WERI-Rb-1 (cell line): ENCODE measurements at regions not wholly inside any gene's neighbourhood (a gene's known extent, or its start where the extent isn't known, plus 50 kb on each side); places are given as distances from the start of the nearest gene placed in this dataset.

Experiments used
- DNase-seq: peaks from one replicate; pipeline ENCODE4 v3.0.0-alpha.2; 2020
- H3K27ac ChIP-seq: fragments of 250-450 bp; sonication (Bioruptor Pico); 2 replicates; pipeline ENCODE4 v1.5.1; 2020; ENCODE audit warnings: mild to moderate bottlenecking, moderate library complexity
- H3K27me3 ChIP-seq: fragments of 250-450 bp; sonication (Bioruptor Pico); 2 replicates; pipeline ENCODE4 v1.5.1; 2021; ENCODE audit warnings: mild to moderate bottlenecking, low read depth, moderate library complexity; ENCODE audit not compliant: insufficient read depth, severe bottlenecking
- H3K36me3 ChIP-seq: fragments of 250-450 bp; sonication (Bioruptor Pico); 2 replicates; pipeline ENCODE4 v1.5.1; 2020; ENCODE audit warnings: mild to moderate bottlenecking, moderate library complexity
- H3K4me3 ChIP-seq: 2 replicates; pipeline ENCODE4 v1.5.1; 2011; ENCODE audit warnings: low read depth, mild to moderate bottlenecking, control low read depth, low read length
- H3K9me3 ChIP-seq: fragments of 250-450 bp; sonication (Bioruptor Pico); 2 replicates; pipeline ENCODE4 v1.5.1; 2021; ENCODE audit warnings: mild to moderate bottlenecking, moderate library complexity; ENCODE audit not compliant: severe bottlenecking
- TF ChIP-seq, protein P1 (sequence below): IDR thresholded peaks from 2 replicates; pipeline ENCODE4 v1.5.1; 2011; ENCODE audit warnings: low read depth, mild to moderate bottlenecking, control low read depth, inconsistent platforms, low read length

DNA sequence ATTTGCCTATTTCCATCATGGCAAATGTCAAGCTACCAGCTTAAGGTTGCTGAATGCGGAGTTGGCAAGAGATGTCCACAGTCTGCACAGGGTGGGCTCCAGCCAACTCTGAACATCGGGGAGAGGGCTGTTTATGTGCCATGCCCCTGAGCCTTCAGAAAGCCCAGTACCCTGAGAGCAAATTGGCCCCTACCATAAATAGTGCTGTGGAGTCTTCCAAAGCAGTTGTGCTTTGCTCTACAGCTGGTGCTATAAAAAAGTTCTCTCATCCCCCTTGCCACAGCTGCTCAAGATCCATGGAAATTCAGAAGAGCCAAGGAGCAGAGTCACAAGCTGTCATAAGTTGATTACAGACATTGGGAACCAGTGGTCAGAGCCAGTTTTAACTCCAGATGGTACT, 85.6 kb upstream of the CLDN14 start:
- TF ChIP-seq, protein P1, sequence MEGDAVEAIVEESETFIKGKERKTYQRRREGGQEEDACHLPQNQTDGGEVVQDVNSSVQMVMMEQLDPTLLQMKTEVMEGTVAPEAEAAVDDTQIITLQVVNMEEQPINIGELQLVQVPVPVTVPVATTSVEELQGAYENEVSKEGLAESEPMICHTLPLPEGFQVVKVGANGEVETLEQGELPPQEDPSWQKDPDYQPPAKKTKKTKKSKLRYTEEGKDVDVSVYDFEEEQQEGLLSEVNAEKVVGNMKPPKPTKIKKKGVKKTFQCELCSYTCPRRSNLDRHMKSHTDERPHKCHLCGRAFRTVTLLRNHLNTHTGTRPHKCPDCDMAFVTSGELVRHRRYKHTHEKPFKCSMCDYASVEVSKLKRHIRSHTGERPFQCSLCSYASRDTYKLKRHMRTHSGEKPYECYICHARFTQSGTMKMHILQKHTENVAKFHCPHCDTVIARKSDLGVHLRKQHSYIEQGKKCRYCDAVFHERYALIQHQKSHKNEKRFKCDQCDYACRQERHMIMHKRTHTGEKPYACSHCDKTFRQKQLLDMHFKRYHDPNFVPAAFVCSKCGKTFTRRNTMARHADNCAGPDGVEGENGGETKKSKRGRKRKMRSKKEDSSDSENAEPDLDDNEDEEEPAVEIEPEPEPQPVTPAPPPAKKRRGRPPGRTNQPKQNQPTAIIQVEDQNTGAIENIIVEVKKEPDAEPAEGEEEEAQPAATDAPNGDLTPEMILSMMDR = no peak
- Histone ChIP-seq H3K4me3 (no peak overlapping the region), H3K36me3 (no peaks in the 10 kb centered on the region), H3K27ac (no peak overlapping the region), H3K9me3 (peaks cover 10% of the 10 kb centered on the region), H3K27me3 (no peaks in the 10 kb centered on the region)
- DNase-seq = no peak

DNA sequence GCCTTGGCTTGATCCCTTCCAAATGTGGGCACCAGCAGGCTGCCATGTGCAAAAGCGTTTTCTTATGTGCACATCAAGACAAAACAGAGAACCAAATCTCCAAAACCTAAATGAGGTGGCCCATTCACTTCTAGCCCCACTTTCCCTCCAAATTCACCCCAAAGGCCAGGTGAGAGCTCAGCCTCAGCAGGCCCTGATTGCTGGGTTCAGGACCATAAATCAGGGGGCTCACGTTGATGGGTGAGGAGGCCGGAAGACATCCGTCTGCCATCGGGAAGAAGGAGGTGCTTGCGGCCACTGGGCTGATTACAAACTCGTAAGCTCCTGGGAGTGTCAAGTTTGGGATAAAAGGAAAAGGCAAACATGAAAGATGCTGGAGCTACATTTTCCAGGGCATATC, 86.7 kb upstream of the CLDN14 start:
- Histone ChIP-seq H3K36me3 (no peaks in the 10 kb centered on the region), H3K27ac (no peak overlapping the region), H3K9me3 (peaks cover 10% of the 10 kb centered on the region), H3K4me3 (no peak overlapping the region), H3K27me3 (no peaks in the 10 kb centered on the region)
- TF ChIP-seq, protein P1 = no peak
- no peak for DNase-seq

DNA sequence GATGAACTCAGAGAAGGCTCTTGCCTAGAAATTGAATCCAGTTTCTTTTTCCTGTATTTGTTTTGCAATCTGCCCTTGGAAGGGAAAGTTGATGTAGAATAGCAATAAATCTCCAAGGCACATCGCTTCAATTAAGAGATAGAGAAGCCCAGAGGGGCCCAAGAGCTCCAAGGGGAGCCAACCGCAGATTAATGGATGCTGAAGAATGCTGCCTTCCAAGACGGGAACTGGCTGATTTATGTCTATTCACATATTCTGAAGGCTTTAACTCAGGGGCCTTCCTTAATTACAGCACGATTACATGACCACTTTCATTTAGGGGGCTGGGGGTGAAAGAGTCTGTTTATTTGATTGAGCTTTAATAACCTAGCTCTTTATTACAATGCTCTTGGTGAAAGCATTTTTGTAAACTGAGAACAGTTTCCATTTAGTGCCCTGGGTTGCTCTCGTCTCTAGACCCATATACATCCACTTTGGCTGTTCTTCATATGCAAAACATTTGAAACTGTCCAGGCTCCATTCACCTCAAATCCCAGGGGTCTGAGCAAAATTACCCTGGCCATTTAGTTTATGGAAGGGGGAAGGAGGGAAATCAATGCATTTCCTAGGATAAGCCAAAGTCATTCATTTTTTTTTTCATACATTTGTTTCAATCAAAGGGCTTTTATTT, 87.4 kb upstream of the CLDN14 start:
- Histone ChIP-seq H3K27ac (no peak overlapping the region), H3K36me3 (no peaks in the 10 kb centered on the region), H3K4me3 (no peak overlapping the region), H3K27me3 (no peaks in the 10 kb centered on the region), H3K9me3 (peaks cover 10% of the 10 kb centered on the region)
- TF ChIP-seq, protein P1 = no peak
- no peak for DNase-seq

DNA sequence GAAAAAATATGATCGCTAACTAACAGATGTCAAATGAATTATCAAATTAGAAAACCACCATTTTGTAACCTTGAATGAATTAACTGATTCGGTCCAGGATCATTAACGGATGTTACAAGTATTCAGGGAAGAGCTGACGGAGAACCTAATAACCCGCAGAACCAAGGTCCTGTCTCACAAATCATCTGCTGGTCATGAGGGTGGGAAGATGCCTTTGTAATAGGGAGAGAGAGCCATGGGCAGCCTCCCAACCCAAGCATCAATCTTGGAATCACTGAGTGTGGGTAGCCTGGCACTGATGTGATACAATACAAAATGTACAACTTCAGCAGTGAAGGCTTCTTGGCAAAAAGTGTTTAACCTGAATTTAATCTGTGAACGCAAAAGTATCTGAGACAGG, 89.6 kb upstream of the CLDN14 start:
- TF ChIP-seq, protein P1 = no peak
- no peak for DNase-seq
- no peak overlapping the region for H3K4me3 ChIP-seq
- H3K36me3 ChIP-seq = no peaks in the 10 kb centered on the region
- H3K9me3 ChIP-seq = peaks cover 9% of the 10 kb centered on the region
- H3K27me3 ChIP-seq = no peaks in the 10 kb centered on the region
- H3K27ac ChIP-seq = no peak overlapping the region

DNA sequence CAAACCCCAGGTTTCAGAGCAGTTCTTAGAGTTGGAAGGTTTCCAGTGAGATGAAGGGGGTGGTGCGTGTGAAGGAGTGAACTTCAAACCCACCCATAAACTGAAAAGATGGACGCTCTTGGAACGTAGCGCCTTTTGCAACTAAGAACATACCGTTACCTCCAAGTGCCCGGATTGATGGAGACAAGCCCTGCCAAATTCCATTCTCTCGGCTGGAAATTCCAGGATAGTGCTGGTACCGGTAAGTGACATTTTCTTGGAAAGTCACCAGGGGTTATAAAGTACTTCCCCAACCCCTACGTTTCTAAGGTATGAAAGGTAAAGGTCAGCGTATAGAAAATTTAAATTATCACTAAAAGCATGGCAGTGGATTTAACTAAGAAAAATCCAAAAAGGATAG, 91.6 kb upstream of the CLDN14 start:
- no peak for DNase-seq
- no peak overlapping the region for H3K27ac ChIP-seq
- no peaks in the 10 kb centered on the region for H3K36me3 ChIP-seq
- H3K4me3 ChIP-seq = no peak overlapping the region
- peaks cover 6% of the 10 kb centered on the region for H3K9me3 ChIP-seq
- TF ChIP-seq, protein P1 = no peak
- H3K27me3 ChIP-seq = no peaks in the 10 kb centered on the region

DNA sequence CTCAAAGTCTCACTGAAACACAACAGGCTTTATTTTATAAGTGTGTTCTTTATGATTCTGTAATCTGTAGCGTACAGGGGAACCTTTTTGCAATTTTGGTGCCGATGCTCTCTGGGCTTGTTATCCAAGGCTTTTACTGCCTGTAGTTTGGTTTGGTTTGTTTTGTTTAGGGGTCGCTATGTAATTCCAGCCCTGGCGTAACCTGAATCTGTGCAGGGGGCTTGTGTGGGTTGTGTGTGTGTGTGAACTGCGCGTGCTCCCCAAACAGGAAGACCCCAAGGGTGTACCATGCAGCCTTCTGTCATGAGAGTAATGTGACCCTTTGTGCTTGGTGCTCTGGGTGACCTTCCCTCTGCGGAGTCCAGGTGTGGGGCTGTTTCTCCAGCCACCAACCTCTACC, 92.1 kb upstream of the CLDN14 start:
- no peak for DNase-seq
- Histone ChIP-seq H3K9me3 (peaks cover 9% of the 10 kb centered on the region), H3K36me3 (no peaks in the 10 kb centered on the region), H3K4me3 (no peak overlapping the region), H3K27ac (no peak overlapping the region), H3K27me3 (no peaks in the 10 kb centered on the region)
- TF ChIP-seq, protein P1 = no peak
